H9 (cell line): ENCODE measurements at regions not wholly inside any gene's neighbourhood (a gene's known extent, or its start where the extent isn't known, plus 50 kb on each side); places are given as distances from the start of the nearest gene placed in this dataset.

Experiments used
- DNase-seq: peaks from one replicate; pipeline ENCODE4 v3.0.0-alpha.2; 2017
- H2AFZ ChIP-seq: one replicate; pipeline ENCODE4 v1.6.1; 2013; ENCODE audit warnings: mild to moderate bottlenecking, low read length, control low read depth, moderate library complexity
- H2AK5ac ChIP-seq: 2 replicates; pipeline ENCODE4 v1.6.1; 2013; ENCODE audit warnings: low read length, control low read depth, mixed read lengths; ENCODE audit not compliant: insufficient read length
- H2BK120ac ChIP-seq: one replicate; pipeline ENCODE4 v1.6.1; 2013; ENCODE audit warnings: low read depth, mild to moderate bottlenecking, low read length, control low read depth, inconsistent platforms; ENCODE audit not compliant: poor library complexity, severe bottlenecking
- H2BK12ac ChIP-seq: 2 replicates; pipeline ENCODE4 v1.6.1; 2013; ENCODE audit warnings: low read length, control low read depth, mixed read lengths, low read depth; ENCODE audit not compliant: insufficient read length
- H2BK15ac ChIP-seq: 2 replicates; pipeline ENCODE4 v1.6.1; 2013; ENCODE audit warnings: low read depth, low read length, control low read depth
- H2BK20ac ChIP-seq: one replicate; pipeline ENCODE4 v1.6.1; 2013; ENCODE audit warnings: low read depth, mild to moderate bottlenecking, low read length, control low read depth, inconsistent platforms; ENCODE audit not compliant: poor library complexity, severe bottlenecking
- H2BK5ac ChIP-seq: 2 replicates; pipeline ENCODE4 v1.6.1; 2013; ENCODE audit warnings: low read length, control low read depth, mixed read lengths; ENCODE audit not compliant: insufficient read length
- H3K14ac ChIP-seq: 2 replicates; pipeline ENCODE4 v1.6.1; 2013; ENCODE audit warnings: low read length, control low read depth; ENCODE audit not compliant: insufficient read depth
- H3K18ac ChIP-seq: 2 replicates; pipeline ENCODE4 v1.6.1; 2013; ENCODE audit warnings: low read depth, mild to moderate bottlenecking, mixed read lengths, low read length, control low read depth; ENCODE audit not compliant: insufficient read length
- H3K23ac ChIP-seq: 2 replicates; pipeline ENCODE4 v1.6.1; 2013; ENCODE audit warnings: low read length, control low read depth, mixed read lengths, low read depth; ENCODE audit not compliant: insufficient read length
- H3K23me2 ChIP-seq: 2 replicates; pipeline ENCODE4 v1.6.1; 2013; ENCODE audit warnings: low read depth, mild to moderate bottlenecking, mixed read lengths, low read length, control low read depth; ENCODE audit not compliant: insufficient read length, poor library complexity, severe bottlenecking
- H3K27ac ChIP-seq: 2 replicates; pipeline ENCODE4 v1.5.1; 2013; ENCODE audit warnings: low read length, control low read depth, mixed read lengths, low read depth; ENCODE audit not compliant: insufficient read length
- H3K27me3 ChIP-seq: 2 replicates; pipeline ENCODE4 v1.6.1; 2013; ENCODE audit warnings: low read length, control low read depth, inconsistent platforms; ENCODE audit not compliant: insufficient read depth
- H3K4ac ChIP-seq: 2 replicates; pipeline ENCODE4 v1.6.1; 2013; ENCODE audit warnings: low read depth, mild to moderate bottlenecking, control low read depth, inconsistent platforms, low read length, moderate library complexity
- H3K4me1 ChIP-seq: 2 replicates; pipeline ENCODE4 v1.6.1; 2013; ENCODE audit warnings: low read length, control low read depth, inconsistent platforms; ENCODE audit not compliant: insufficient read depth
- H3K4me2 ChIP-seq: 2 replicates; pipeline ENCODE4 v1.6.1; 2013; ENCODE audit warnings: low read length, control low read depth, mixed read lengths; ENCODE audit not compliant: insufficient read length, insufficient read depth
- H3K56ac ChIP-seq: 2 replicates; pipeline ENCODE4 v1.6.1; 2013; ENCODE audit warnings: low read depth, mild to moderate bottlenecking, mixed read lengths, low read length, control low read depth; ENCODE audit not compliant: insufficient read length
- H3K79me1 ChIP-seq: 2 replicates; pipeline ENCODE4 v1.6.1; 2013; ENCODE audit warnings: low read depth, mild to moderate bottlenecking, moderate library complexity, low read length, control low read depth, inconsistent platforms; ENCODE audit not compliant: insufficient read depth, poor library complexity, severe bottlenecking
- H3K79me2 ChIP-seq: 2 replicates; pipeline ENCODE4 v1.6.1; 2013; ENCODE audit warnings: low read length, control low read depth, inconsistent platforms; ENCODE audit not compliant: insufficient read depth
- H3K9ac ChIP-seq: 2 replicates; pipeline ENCODE4 v1.6.1; 2013; ENCODE audit warnings: low read length, control low read depth, mixed read lengths; ENCODE audit not compliant: insufficient read length; ENCODE audit errors: extremely low read depth
- H3K9me3 ChIP-seq: one replicate; pipeline ENCODE4 v1.6.1; 2013; ENCODE audit warnings: low read depth, low read length, inconsistent platforms; ENCODE audit not compliant: control insufficient read depth
- H3T11ph ChIP-seq: one replicate; pipeline ENCODE4 v1.6.1; 2013; ENCODE audit warnings: mild to moderate bottlenecking, low read length, control low read depth, inconsistent platforms
- H4K20me1 ChIP-seq: one replicate; pipeline ENCODE4 v1.6.1; 2013; ENCODE audit not compliant: control insufficient read depth, insufficient read length, insufficient read depth
- H4K5ac ChIP-seq: 2 replicates; pipeline ENCODE4 v1.6.1; 2013; ENCODE audit warnings: low read depth, mild to moderate bottlenecking, mixed read lengths, low read length, control low read depth; ENCODE audit not compliant: insufficient read length
- H4K8ac ChIP-seq: replicated peaks from 2 replicates; pipeline ENCODE4 v1.6.1; 2013; ENCODE audit warnings: low read length, control low read depth, mixed read lengths, low read depth; ENCODE audit not compliant: insufficient read length
- H4K91ac ChIP-seq: 2 replicates; pipeline ENCODE4 v1.6.1; 2013; ENCODE audit warnings: low read depth, mild to moderate bottlenecking, moderate library complexity, mixed read lengths, low read length, control low read depth; ENCODE audit not compliant: insufficient read length
- H3K27ac Mint-ChIP-seq, 3 experiments: 2 replicates in 2 of 3; 3 replicates in 1 of 3; pipeline ENCODE4 v1.8.0; 2020 to 2021; ENCODE audit warnings: mixed read lengths in 3 of 3, mild to moderate bottlenecking in 1 of 3, moderate library complexity in 1 of 3
- H3K27me3 Mint-ChIP-seq: 2 replicates; pipeline ENCODE4 v1.8.0; 2021; ENCODE audit warnings: low read depth, mild to moderate bottlenecking, moderate library complexity, mixed read lengths
- H3K36me3 Mint-ChIP-seq, 3 experiments: 2 replicates in 2 of 3; 3 replicates in 1 of 3; pipeline ENCODE4 v1.8.0; 2020 to 2021; ENCODE audit warnings: low read depth in 3 of 3, mixed read lengths in 3 of 3; ENCODE audit not compliant: insufficient read depth in 1 of 3
- H3K4me1 Mint-ChIP-seq, 2 experiments: 2 replicates each; pipeline ENCODE4 v1.8.0; 2020; ENCODE audit warnings: mixed read lengths in 2 of 2
- H3K4me3 Mint-ChIP-seq, 2 experiments: 2 replicates in 1 of 2; 3 replicates in 1 of 2; pipeline ENCODE4 v1.8.0; 2020 to 2021; ENCODE audit warnings: mild to moderate bottlenecking in 2 of 2, mixed read lengths in 2 of 2, moderate library complexity in 1 of 2
- H3K9me3 Mint-ChIP-seq, 2 experiments: 2 replicates in 1 of 2; 3 replicates in 1 of 2; pipeline ENCODE4 v1.8.0; 2020; ENCODE audit warnings: mild to moderate bottlenecking in 2 of 2, mixed read lengths in 2 of 2, moderate library complexity in 1 of 2
- CTCF ChIP-seq: fragments of 200-600 bp; sonication (generic); conservative IDR thresholded peaks from 3 replicates; pipeline ENCODE4 v1.8.0; 2021; ENCODE audit warnings: antibody characterized with exemption, mild to moderate bottlenecking
- WGBS: extraction: QIAGEN DNeasy Blood & Tissue Kit; methylation state at CpG from one replicate; pipeline ENCODE4 v1.1.7; 2013; ENCODE audit warnings: missing lambda C conversion rate, low lambda C conversion rate, mixed read lengths; ENCODE audit not compliant: insufficient read length; ENCODE audit errors: extremely low coverage; 5-methylcytosine and 5-hydroxymethylcytosine counted together

- Histone ChIP-seq H2BK20ac (no peak overlapping the region), H3K4me2 (no peak overlapping the region), H3K23me2 (no peaks in the 10 kb centered on the region), H3K18ac (no peak overlapping the region), H3K23ac (no peak overlapping the region), H2BK120ac (no peak overlapping the region), H2BK12ac (no peak overlapping the region), H3K27ac (no peak overlapping the region), H3K79me1 (no peaks in the 10 kb centered on the region), H3K56ac (no peak overlapping the region), H4K20me1 (no peaks in the 10 kb centered on the region), H2AK5ac (no peak overlapping the region), H3K27me3 (no peaks in the 10 kb centered on the region), H2AFZ (no peak overlapping the region), H3T11ph (no peak overlapping the region), H3K9me3 (no peaks in the 10 kb centered on the region), H3K4ac (no peak overlapping the region), H3K79me2 (no peaks in the 10 kb centered on the region), H3K9ac (no peak overlapping the region), H4K8ac (no peak overlapping the region), H4K5ac (no peak overlapping the region), H3K4me1 (no peaks in the 10 kb centered on the region), H2BK15ac (no peak overlapping the region), H3K14ac (no peak overlapping the region), H4K91ac (no peak overlapping the region), H2BK5ac (no peak overlapping the region)
- no peak for TF ChIP-seq CTCF
- no peaks in the 10 kb centered on the region; a peak in 1 of 7 replicates for H3K36me3 Mint-ChIP-seq
- DNase-seq: no peak
- H3K4me3 Mint-ChIP-seq: no peak overlapping the region
- no CpG with 5 or more reads among the region's 2 CpGs for WGBS
- no peaks in the 10 kb centered on the region for H3K27me3 Mint-ChIP-seq
- no peak overlapping the region for H3K27ac Mint-ChIP-seq
- no peaks in the 10 kb centered on the region; a peak in 1 of 5 replicates for H3K9me3 Mint-ChIP-seq
- H3K4me1 Mint-ChIP-seq: no peaks in the 10 kb centered on the region
Measured at GRCh38 chr1:170365331-170365730, 166.6 kb upstream of the GORAB start.
